Kidney epithelial cell (primary cell): ENCODE measurements at regions not wholly inside any gene's neighbourhood (a gene's known extent, or its start where the extent isn't known, plus 50 kb on each side); places are given as distances from the start of the nearest gene placed in this dataset.

Source experiments
- DNase-seq: peaks from one replicate; pipeline ENCODE4 v3.0.0-alpha.2; 2010; ENCODE audit warnings: low read depth
- H3K27me3 ChIP-seq: 2 replicates; pipeline ENCODE4 v1.6.0; 2011; ENCODE audit warnings: low read length; ENCODE audit not compliant: control insufficient read depth, insufficient read depth
- H3K36me3 ChIP-seq: 2 replicates; pipeline ENCODE4 v1.5.1; 2011; ENCODE audit warnings: low read length; ENCODE audit not compliant: control insufficient read depth, insufficient read depth
- H3K4me3 ChIP-seq: 2 replicates; pipeline ENCODE4 v1.5.1; 2011; ENCODE audit warnings: low read depth, mild to moderate bottlenecking, control low read depth, low read length
- CTCF ChIP-seq: IDR thresholded peaks from 2 replicates; pipeline ENCODE4 v1.5.1; 2011; ENCODE audit warnings: mild to moderate bottlenecking, moderate library complexity, low read length, control low read depth, inconsistent platforms; ENCODE audit not compliant: insufficient read depth, poor library complexity, severe bottlenecking

DNA sequence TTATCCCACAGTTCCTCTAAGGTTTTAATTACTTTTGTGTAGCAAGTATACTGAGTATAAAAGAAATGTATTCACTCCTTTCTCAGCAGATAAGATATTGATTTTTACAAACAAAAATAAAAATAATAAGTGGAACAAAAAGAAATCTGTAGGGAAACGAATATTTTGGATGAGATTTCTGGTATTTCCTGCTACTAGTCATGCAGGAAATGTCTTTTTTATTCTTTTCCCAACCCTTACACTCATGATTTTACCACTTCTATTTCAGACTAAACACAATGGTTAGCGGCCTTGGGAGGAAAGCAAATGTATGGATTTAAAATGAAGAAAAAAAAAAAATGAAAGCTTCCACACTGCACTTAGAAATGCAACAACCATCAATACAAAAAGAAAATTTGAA is 580.5 kb upstream of the MARCKS start:
- TF ChIP-seq CTCF, result no peak
- Histone ChIP-seq H3K27me3 (no peaks in the 10 kb centered on the region), H3K36me3 (no peaks in the 10 kb centered on the region), H3K4me3 (no peak overlapping the region)
- no peak for DNase-seq

- Histone ChIP-seq H3K27me3 (no peaks in the 10 kb centered on the region), H3K4me3 (no peak overlapping the region), H3K36me3 (no peaks in the 10 kb centered on the region)
- TF ChIP-seq CTCF, result no peak
- no peak for DNase-seq
These were observed 580.0 kb upstream of the MARCKS start for GRCh38 chr6:113277111-113277510.

DNA sequence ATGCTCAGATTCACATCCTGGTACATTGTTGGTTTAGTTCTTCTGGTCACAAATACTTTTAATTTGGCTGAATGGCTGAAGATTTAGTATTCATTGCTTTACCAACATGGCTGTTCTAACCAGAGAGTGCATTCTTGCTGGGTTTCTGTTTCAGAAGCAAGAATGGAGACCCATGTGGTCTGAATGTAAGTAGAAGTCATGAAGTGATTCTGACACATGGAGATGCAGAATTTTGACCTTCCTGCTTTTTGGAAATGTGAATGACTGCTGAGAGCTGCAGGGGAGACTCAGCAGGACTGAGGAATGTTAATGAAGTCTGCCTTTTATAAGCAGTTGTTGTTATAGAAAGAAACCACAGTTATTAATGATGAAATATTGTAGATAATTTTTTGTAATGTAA is 576.1 kb upstream of the MARCKS start:
- no peaks in the 10 kb centered on the region for H3K36me3 ChIP-seq
- H3K4me3 ChIP-seq, result no peak overlapping the region
- no peaks in the 10 kb centered on the region for H3K27me3 ChIP-seq
- no peak for DNase-seq
- TF ChIP-seq CTCF, result no peak

GRCh38 chr6:113281431-113281830 is 575.7 kb upstream of the MARCKS start:
- no peak for TF ChIP-seq CTCF
- Histone ChIP-seq H3K36me3 (no peaks in the 10 kb centered on the region), H3K4me3 (no peak overlapping the region), H3K27me3 (no peaks in the 10 kb centered on the region)
- DNase-seq, result no peak

- no peak for TF ChIP-seq CTCF
- H3K36me3 ChIP-seq, result no peaks in the 10 kb centered on the region
- no peak overlapping the region for H3K4me3 ChIP-seq
- DNase-seq, result no peak
- no peaks in the 10 kb centered on the region for H3K27me3 ChIP-seq
These were observed 569.7 kb upstream of the MARCKS start for GRCh38 chr6:113287396-113287795.

GRCh38 chr6:113288409-113288808 is 568.7 kb upstream of the MARCKS start:
- no peak for DNase-seq
- H3K4me3 ChIP-seq, result no peak overlapping the region
- no peaks in the 10 kb centered on the region for H3K27me3 ChIP-seq
- TF ChIP-seq CTCF, result no peak
- H3K36me3 ChIP-seq, result no peaks in the 10 kb centered on the region
